Neural cell (in vitro differentiated cells): ENCODE measurements at regions not wholly inside any gene's neighbourhood (a gene's known extent, or its start where the extent isn't known, plus 50 kb on each side); places are given as distances from the start of the nearest gene placed in this dataset.

Experiments used
- H2AFZ ChIP-seq: fragments of 200-600, 300-800 bp; sonication (generic), shearing (Covaris generic); 2 replicates; pipeline ENCODE4 v1.6.0; 2014; ENCODE audit warnings: low read depth, mild to moderate bottlenecking, antibody characterized with exemption, low read length, moderate library complexity
- H3F3A ChIP-seq: fragments of 200-600 bp; shearing (Covaris generic); 2 replicates; pipeline ENCODE4 v1.6.1; 2016; ENCODE audit warnings: mild to moderate bottlenecking, moderate library complexity, mixed read lengths, antibody characterized with exemption, low read length; ENCODE audit not compliant: insufficient read depth, poor library complexity, severe bottlenecking
- H3K27ac ChIP-seq: fragments of 200-600, 300-800 bp; sonication (generic), shearing (Covaris generic); 2 replicates; pipeline ENCODE4 v1.5.1; 2014; ENCODE audit warnings: mild to moderate bottlenecking, low read length, moderate library complexity
- H3K27me3 ChIP-seq: fragments of 300-800, 200-600 bp; sonication (generic), shearing (Covaris generic); 2 replicates; pipeline ENCODE4 v1.6.0; 2014; ENCODE audit warnings: mild to moderate bottlenecking, low read depth, low read length, moderate library complexity; ENCODE audit not compliant: insufficient read depth
- H3K36me3 ChIP-seq: fragments of 300-800, 200-600 bp; sonication (generic), shearing (Covaris generic); 2 replicates; pipeline ENCODE4 v1.5.1; 2014; ENCODE audit warnings: mild to moderate bottlenecking, antibody characterized with exemption, low read length, moderate library complexity; ENCODE audit not compliant: insufficient read depth
- H3K4me2 ChIP-seq: fragments of 300-800, 200-600 bp; sonication (generic), shearing (Covaris generic); 2 replicates; pipeline ENCODE4 v1.6.0; 2014; ENCODE audit warnings: mild to moderate bottlenecking, low read length
- H3K4me3 ChIP-seq: fragments of 300-800, 200-600 bp; sonication (generic), shearing (Covaris generic); 2 replicates; pipeline ENCODE4 v1.5.1; 2014; ENCODE audit warnings: mild to moderate bottlenecking, low read length, moderate library complexity
- H3K79me2 ChIP-seq: fragments of 200-600 bp; shearing (Covaris generic); replicated peaks from 2 replicates; pipeline ENCODE4 v1.6.0; 2014; ENCODE audit warnings: mild to moderate bottlenecking, low read length, moderate library complexity; ENCODE audit not compliant: insufficient read depth
- H3K9ac ChIP-seq: fragments of 300-800, 200-600 bp; sonication (generic), shearing (Covaris generic); 2 replicates; pipeline ENCODE4 v1.6.1; 2016; ENCODE audit warnings: mild to moderate bottlenecking, low read length, mixed read lengths
- H3K9me2 ChIP-seq: fragments of 200-600 bp; shearing (Covaris generic); 2 replicates; pipeline ENCODE4 v1.6.1; 2016; ENCODE audit warnings: mild to moderate bottlenecking, low read length, mixed read lengths; ENCODE audit not compliant: insufficient read depth
- H3K9me3 ChIP-seq: fragments of 200-600, 300-800 bp; sonication (generic), shearing (Covaris generic); 2 replicates; pipeline ENCODE4 v1.6.1; 2016; ENCODE audit warnings: mild to moderate bottlenecking, mixed run types, low read length, moderate library complexity, mixed read lengths
- H4K20me1 ChIP-seq: fragments of 200-600 bp; shearing (Covaris generic); 2 replicates; pipeline ENCODE4 v1.6.1; 2016; ENCODE audit warnings: mild to moderate bottlenecking, mixed run types; ENCODE audit not compliant: insufficient read depth
- EP300 ChIP-seq: fragments of 450-650 bp; conservative IDR thresholded peaks from 2 replicates; pipeline ENCODE4 v1.6.1; 2014; ENCODE audit warnings: antibody characterized with exemption, mild to moderate bottlenecking, moderate library complexity; ENCODE audit not compliant: poor library complexity, severe bottlenecking
- EZH2 ChIP-seq: fragments of 200-600, 300-800 bp; shearing (Covaris generic), sonication (generic); IDR thresholded peaks from 2 replicates; pipeline ENCODE4 v1.6.1; 2014; ENCODE audit warnings: antibody characterized with exemption, low read length, borderline replicate concordance, mild to moderate bottlenecking; ENCODE audit not compliant: insufficient read depth, poor library complexity, severe bottlenecking
- MXI1 ChIP-seq: fragments of 450-650 bp; conservative IDR thresholded peaks from 2 replicates; pipeline ENCODE4 v1.6.1; 2014; ENCODE audit warnings: antibody characterized with exemption, mild to moderate bottlenecking; ENCODE audit not compliant: poor library complexity, severe bottlenecking
- POLR2AphosphoS5 ChIP-seq: IDR thresholded peaks from 2 replicates; pipeline ENCODE4 v1.6.1; 2012
- RAD21 ChIP-seq: fragments of 450-650 bp; conservative IDR thresholded peaks from 2 replicates; pipeline ENCODE4 v1.6.1; 2014; ENCODE audit warnings: antibody characterized with exemption, mild to moderate bottlenecking, moderate library complexity
- SMC3 ChIP-seq: fragments of 450-650 bp; conservative IDR thresholded peaks from 2 replicates; pipeline ENCODE4 v1.6.1; 2014; ENCODE audit warnings: antibody characterized with exemption, mild to moderate bottlenecking, moderate library complexity; ENCODE audit not compliant: poor library complexity
- TAF1 ChIP-seq: IDR thresholded peaks from 2 replicates; pipeline ENCODE4 v1.6.1; 2012; ENCODE audit warnings: low read depth
- TF ChIP-seq, protein P1 (sequence below): IDR thresholded peaks from 2 replicates; pipeline ENCODE4 v1.6.1; 2012; ENCODE audit warnings: borderline replicate concordance
- TF ChIP-seq, protein P2 (sequence below): fragments of 450-650 bp; IDR thresholded peaks from 2 replicates; pipeline ENCODE4 v1.5.1; 2014; ENCODE audit warnings: antibody characterized with exemption, mild to moderate bottlenecking, moderate library complexity; ENCODE audit not compliant: poor library complexity, severe bottlenecking

DNA sequence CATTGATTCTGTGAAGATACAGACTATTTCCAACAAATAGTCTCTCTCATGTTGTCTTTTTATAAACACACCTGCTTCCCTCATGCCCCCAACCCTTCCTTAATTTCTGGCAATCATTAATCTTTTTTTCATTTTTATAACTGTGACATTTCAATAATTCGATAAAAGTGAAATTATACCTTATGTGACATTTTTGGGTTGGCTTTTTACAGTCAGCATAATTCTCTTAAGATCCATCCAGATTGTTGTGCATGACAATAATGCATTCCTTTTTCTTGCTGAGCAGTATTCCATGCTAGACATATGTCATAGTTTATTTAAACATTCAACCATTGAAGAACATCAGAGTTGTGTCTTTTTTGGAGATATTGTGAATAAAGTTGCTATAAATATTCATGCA is 541.8 kb upstream of the VRK2 start:
- H3K9ac ChIP-seq: no peak overlapping the region
- H4K20me1 ChIP-seq: no peaks in the 10 kb centered on the region
- no peak overlapping the region for H3K4me2 ChIP-seq
- no peak overlapping the region for H3K4me3 ChIP-seq
- no peak overlapping the region for H2AFZ ChIP-seq
- no peaks in the 10 kb centered on the region for H3K36me3 ChIP-seq
- no peaks in the 10 kb centered on the region for H3K9me2 ChIP-seq
- no peak overlapping the region for H3K27ac ChIP-seq
- H3F3A ChIP-seq: no peaks in the 10 kb centered on the region
- no peaks in the 10 kb centered on the region for H3K79me2 ChIP-seq
- no peaks in the 10 kb centered on the region for H3K27me3 ChIP-seq
- TF ChIP-seq EP300 (no peak), EZH2 (no peak), POLR2AphosphoS5 (no peak)
- TF ChIP-seq, protein P1, sequence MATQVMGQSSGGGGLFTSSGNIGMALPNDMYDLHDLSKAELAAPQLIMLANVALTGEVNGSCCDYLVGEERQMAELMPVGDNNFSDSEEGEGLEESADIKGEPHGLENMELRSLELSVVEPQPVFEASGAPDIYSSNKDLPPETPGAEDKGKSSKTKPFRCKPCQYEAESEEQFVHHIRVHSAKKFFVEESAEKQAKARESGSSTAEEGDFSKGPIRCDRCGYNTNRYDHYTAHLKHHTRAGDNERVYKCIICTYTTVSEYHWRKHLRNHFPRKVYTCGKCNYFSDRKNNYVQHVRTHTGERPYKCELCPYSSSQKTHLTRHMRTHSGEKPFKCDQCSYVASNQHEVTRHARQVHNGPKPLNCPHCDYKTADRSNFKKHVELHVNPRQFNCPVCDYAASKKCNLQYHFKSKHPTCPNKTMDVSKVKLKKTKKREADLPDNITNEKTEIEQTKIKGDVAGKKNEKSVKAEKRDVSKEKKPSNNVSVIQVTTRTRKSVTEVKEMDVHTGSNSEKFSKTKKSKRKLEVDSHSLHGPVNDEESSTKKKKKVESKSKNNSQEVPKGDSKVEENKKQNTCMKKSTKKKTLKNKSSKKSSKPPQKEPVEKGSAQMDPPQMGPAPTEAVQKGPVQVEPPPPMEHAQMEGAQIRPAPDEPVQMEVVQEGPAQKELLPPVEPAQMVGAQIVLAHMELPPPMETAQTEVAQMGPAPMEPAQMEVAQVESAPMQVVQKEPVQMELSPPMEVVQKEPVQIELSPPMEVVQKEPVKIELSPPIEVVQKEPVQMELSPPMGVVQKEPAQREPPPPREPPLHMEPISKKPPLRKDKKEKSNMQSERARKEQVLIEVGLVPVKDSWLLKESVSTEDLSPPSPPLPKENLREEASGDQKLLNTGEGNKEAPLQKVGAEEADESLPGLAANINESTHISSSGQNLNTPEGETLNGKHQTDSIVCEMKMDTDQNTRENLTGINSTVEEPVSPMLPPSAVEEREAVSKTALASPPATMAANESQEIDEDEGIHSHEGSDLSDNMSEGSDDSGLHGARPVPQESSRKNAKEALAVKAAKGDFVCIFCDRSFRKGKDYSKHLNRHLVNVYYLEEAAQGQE: no peak
- TF ChIP-seq, protein P2, sequence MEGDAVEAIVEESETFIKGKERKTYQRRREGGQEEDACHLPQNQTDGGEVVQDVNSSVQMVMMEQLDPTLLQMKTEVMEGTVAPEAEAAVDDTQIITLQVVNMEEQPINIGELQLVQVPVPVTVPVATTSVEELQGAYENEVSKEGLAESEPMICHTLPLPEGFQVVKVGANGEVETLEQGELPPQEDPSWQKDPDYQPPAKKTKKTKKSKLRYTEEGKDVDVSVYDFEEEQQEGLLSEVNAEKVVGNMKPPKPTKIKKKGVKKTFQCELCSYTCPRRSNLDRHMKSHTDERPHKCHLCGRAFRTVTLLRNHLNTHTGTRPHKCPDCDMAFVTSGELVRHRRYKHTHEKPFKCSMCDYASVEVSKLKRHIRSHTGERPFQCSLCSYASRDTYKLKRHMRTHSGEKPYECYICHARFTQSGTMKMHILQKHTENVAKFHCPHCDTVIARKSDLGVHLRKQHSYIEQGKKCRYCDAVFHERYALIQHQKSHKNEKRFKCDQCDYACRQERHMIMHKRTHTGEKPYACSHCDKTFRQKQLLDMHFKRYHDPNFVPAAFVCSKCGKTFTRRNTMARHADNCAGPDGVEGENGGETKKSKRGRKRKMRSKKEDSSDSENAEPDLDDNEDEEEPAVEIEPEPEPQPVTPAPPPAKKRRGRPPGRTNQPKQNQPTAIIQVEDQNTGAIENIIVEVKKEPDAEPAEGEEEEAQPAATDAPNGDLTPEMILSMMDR: no peak
- H3K9me3 ChIP-seq: no peaks in the 10 kb centered on the region

DNA sequence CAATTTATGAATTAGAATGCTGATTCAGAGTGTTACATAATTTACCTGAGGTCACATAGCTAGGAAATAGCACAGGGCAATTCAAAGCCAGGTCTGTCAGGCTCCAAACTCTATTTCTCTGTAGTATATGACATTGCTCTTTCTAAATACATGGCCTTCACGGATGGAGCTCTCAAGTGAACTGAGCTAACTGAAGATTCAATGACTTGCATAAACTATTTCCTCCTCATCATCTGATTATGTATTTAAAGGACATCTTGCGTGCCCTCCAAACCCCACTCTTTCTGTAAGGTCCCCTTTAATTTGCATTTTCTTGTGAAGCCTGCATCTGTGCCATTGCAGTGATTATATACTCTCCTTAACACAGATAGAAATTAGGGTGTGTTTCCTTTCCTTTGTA is 537.4 kb upstream of the VRK2 start:
- H4K20me1 ChIP-seq: no peaks in the 10 kb centered on the region
- H3K9ac ChIP-seq: no peak overlapping the region
- no peak overlapping the region for H3K27ac ChIP-seq
- no peaks in the 10 kb centered on the region for H3K36me3 ChIP-seq
- no peaks in the 10 kb centered on the region for H3K9me3 ChIP-seq
- H3K79me2 ChIP-seq: no peaks in the 10 kb centered on the region
- no peak overlapping the region for H2AFZ ChIP-seq
- no peak overlapping the region for H3K4me3 ChIP-seq
- no peak for TF ChIP-seq EP300
- TF ChIP-seq TAF1: no peak
- no peak for TF ChIP-seq POLR2AphosphoS5
- TF ChIP-seq, protein P2: no peak
- no peak for TF ChIP-seq RAD21
- TF ChIP-seq MXI1: no peak
- no peak for TF ChIP-seq EZH2
- TF ChIP-seq SMC3: no peak
- TF ChIP-seq, protein P1: no peak
- no peaks in the 10 kb centered on the region for H3K27me3 ChIP-seq
- H3K9me2 ChIP-seq: no peaks in the 10 kb centered on the region
- H3K4me2 ChIP-seq: no peak overlapping the region
- no peaks in the 10 kb centered on the region for H3F3A ChIP-seq
